HG02884 (cell line): ENCODE measurements at regions not wholly inside any gene's neighbourhood (a gene's known extent, or its start where the extent isn't known, plus 50 kb on each side); places are given as distances from the start of the nearest gene placed in this dataset.
"Not testable (repeated sequence)": the region's sequence is repeated elsewhere in the genome, so short reads cannot be mapped to it uniquely, and the experiment has no call there.

Source experiments
- ATAC-seq: cut with Tn5 transposase; IDR thresholded peaks from one replicate; pipeline ENCODE4 v1.9.1; 2021; ENCODE audit warnings: mild to moderate bottlenecking, moderate library complexity; ENCODE audit not compliant: unreplicated experiment

GRCh38 chr1:217139513-217139912 is 416.3 kb upstream of the ESRRG start:
- ATAC-seq, result no peak

DNA sequence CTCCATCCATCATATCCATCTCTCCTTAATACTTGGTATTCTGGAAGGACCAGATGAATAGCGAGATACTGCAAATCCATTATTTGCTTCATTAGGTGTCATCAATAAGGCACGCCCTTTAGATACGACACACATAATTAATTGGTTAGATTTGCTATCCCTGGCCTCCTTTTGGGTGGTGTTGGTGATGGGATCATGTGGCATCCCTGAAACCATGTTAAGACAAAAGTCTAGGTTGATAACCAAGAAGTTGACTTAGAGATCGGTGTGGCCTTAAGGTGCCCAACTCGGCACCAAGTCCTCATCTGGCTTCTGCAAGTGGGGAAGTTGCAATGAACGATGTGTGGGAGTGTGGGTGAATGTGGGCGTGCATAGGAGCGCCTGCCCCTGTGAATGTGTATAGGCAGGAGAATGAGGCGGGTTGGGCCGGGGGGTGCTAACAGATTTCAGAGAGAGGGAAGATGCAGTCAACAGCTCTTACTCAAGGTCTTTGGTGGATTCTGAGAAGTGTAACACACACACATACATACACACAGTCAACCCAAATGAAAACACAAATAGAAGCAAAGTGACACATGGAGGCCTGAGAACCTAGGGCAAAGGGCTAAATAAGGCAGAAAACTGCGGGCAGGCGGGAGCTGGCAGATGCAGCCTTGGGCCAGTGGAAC is 415.7 kb upstream of the ESRRG start:
- no peak for ATAC-seq

DNA sequence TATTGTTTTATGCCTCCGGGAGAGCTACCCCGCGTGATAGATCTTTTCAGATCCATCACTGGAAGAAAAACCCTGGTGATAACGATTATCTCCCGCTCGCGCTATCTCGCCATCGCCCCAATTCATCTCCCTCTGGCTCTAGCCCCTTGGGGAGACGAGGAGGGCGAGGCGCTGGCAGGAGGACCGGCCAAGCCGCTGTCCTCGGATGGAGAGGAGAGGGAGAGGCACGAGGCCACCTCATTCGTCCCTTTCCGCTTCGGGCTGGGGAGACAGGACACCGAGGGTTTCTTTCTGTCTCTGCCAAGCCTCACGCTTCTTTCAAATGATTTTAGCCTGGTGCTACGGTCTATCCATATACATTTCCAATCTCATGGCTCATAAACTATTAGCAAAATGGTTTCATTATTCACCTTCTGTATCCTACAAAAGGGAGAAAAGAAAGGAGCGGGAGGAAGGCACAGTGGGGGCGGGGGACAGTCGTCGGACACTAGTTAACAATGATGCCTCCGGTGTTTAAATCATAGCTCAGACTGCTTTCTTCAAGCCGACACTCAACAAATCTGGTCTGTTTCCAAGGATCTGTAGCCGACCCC is 415.0 kb upstream of the ESRRG start:
- no peak for ATAC-seq

DNA sequence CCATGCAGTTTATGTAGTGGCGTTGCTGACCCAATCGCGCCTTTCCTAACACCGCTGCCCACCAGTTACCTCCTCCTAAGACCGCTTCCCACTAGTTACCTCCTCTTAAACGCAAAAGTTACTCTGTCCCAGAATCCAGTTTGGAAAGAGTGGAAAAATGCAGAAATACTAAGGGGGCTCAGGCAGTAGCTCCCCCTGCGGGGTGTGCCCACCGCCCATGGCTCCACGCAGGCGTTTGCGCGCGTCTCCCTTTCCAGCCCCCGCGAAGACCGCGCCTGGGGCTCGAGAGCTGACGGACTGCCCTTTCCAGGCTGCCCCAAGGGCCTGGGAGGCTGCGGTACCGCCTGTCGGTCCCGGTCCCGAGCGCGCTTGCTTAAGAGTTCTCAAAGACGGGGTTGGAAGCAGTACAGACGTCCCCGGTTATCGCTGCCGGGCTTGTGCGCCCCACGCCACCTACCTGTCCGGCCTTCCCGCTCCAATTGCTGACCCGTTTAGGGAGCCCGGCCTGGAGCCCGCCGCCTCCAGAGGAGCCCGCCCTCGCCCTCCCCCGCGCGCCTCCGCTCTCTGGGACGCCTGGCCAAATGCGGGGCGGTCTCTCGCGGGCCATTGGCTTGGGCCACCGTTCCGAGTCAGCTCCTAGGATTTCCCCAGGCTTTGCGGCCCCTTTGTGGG is 414.1 kb upstream of the ESRRG start:
- ATAC-seq, result no peak

DNA sequence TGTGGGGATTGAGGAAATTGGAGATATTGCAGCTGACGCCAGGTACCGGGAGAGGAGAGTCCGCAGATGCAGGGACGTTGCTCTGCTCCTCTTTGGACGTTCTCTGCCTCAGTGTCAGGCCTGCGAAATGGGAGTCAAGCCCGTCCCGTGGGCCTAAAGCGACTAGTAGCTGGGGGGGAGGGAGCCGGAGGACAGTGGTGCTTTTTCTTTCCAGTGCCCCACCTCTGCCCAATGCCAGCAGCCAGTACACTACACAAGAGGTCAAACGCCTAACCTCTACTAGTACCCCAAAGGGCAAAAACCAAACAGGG is 413.6 kb upstream of the ESRRG start:
- ATAC-seq, result no peak

GRCh38 chr1:217135987-217136894 is 413.0 kb upstream of the ESRRG start:
- no peak for ATAC-seq

GRCh38 chr1:217135569-217135915 is 412.3 kb upstream of the ESRRG start:
- ATAC-seq, result peak; percentile 6

DNA sequence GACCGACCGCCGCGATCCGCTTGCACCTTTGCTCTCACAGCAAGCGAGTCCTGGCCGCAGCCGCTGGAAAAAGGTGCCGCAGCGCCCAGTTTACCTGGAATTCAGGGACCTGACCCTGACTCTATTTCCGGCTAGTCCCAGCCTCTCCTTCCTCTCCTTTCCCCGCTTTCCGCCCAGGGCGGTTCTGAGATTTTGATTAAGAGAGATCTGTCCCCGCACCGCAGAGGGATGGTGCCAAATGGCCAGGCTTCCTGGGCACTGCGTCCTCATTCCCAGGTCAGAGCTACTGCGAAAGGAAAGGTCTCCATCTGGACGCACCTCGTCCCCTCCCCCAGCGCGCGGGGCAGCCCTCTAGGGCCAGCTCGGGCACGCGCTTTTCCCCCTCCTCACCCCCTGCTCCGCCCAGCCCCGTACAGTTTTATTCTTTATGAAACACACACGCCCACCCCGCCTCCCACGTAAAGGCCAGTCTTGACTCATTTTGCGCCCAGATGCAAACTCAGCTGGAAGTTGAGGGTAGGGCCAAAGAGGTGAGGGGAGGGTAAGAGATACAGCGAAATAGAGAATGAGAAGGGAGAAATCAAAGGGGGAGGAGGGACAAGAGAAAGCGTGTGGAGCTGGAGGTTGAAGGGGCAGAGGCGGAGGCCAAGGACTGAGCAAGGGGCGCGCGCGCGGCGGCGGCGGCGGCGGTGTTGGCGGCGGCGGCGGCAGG is 411.8 kb upstream of the ESRRG start:
- ATAC-seq, result peak; percentile 61

DNA sequence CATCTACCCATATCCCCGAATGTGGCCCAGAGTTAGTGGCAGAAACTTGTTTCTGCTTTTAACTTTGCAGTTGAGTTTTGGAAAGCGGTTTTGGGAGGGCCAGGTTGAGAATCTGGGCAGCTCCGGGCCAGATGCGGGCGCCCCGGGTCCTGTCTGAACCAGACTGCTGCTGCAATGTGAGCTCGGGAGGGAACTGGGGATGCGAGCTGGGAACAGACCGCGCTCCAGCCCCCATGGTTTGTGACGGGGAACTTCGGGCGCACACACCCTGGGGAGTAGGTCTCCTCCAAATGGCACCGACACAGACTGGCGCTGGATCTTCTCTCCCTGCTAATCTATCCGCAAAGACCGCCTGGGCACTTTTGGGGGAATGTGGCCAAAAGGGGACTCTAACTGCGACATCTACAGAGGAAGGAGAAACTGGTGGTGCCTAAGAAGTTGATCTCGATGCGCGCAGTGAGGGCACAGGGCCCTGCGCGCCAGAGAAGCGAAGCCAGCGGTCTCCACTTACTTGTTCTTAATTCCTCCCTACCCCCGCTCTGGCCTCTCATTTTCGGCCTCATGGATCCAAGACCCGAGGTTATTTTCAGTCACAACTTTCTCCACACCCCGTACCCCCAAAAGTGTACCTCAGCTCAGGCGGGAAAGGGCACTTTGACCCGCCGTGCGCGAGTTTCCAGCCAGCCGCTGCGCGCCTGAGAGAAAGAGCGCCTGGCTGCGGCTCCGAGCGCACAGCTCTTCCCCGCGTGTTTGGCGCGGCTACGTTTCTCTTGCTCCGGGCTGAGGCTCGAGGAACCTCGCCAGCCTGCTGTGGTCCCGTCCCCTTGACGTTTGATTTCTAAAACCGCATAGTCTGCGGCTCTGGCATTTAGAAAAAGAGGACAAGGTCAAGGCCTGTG is 411.0 kb upstream of the ESRRG start:
- ATAC-seq, result no peak

GRCh38 chr1:217133092-217133491 is 409.9 kb upstream of the ESRRG start:
- ATAC-seq, result no peak

DNA sequence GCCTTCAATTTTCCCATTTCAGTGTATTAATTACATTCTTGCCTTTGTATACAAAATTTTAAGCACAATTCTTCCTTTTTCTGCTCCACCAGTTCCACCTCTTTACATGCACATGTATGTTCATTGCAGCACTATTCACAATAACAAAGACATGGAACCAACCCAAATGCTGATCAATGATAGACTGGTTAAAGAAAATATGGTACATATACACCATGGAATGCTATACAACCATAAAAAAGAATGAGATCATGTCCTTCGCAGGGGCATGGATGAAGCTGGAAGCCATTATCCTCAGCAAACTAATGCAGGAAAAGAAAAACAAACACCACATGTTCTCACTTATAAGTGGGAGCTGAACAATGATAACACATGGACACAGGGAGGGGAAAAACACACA is 400.1 kb upstream of the ESRRG start:
- ATAC-seq, result not testable (repeated sequence)

DNA sequence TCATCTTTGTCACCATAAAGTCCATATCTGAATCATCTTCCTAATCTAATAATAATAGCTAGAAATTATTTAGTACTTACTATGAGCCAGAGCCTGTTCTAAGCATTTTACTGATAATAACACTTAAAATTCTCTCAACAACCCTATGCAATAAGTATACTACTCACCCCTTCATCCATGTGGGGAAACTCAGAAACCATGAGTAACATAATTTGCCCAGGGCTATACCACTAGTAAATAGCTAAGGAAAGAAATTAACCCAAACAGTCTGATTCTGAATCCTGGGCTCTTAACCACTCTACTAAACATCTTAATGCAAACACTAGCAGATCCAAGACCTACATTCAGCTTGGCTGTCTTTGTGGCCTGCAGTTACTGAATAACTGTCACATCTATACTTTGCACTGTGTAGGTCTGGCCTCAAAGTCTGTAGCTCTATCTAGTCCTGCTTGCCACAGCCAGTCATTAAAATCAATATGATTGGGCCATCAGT is 394.8 kb upstream of the ESRRG start:
- no peak for ATAC-seq

- no peak for ATAC-seq
Observed at GRCh38 chr1:217115404-217116380, 392.5 kb upstream of the ESRRG start.

GRCh38 chr1:217109928-217110327 is 386.7 kb upstream of the ESRRG start:
- no peak for ATAC-seq

GRCh38 chr1:217106231-217106901 is 383.1 kb upstream of the ESRRG start:
- no peak for ATAC-seq

- no peak for ATAC-seq
Observed at GRCh38 chr1:217105437-217105836, 382.2 kb upstream of the ESRRG start.

DNA sequence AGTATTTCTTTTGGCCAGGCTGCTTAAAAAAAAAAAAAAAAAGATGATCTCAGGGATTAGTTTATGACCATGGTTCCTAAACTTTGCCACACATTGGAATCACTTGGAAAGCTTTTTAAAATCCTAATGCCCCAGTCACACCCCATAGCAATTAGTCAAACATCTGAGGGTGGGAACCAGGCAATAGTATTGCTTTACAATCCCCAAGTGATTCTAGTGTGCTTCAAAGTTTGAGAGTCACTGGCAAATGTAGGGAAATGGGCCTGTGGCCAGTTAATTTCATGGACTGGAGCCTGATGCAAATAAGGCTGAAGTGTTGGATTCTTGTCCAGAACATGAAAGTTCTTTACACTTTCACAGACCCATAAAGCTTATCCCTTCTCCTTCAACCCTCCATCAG is 374.6 kb upstream of the ESRRG start:
- no peak for ATAC-seq

GRCh38 chr1:217096200-217096599 is 373.0 kb upstream of the ESRRG start:
- ATAC-seq, result no peak
